ENCODE measurements at regions not wholly inside any gene's neighbourhood (a gene's known extent, or its start where the extent isn't known, plus 50 kb on each side); places are given as distances from the start of the nearest gene placed in this dataset.
"Not testable (repeated sequence)": the region's sequence is repeated elsewhere in the genome, so short reads cannot be mapped to it uniquely, and the experiment has no call there.

- no peak for DNase-seq (ENCODE audit: low read depth)
These were observed 185.0 kb upstream of the NRXN3 start for GRCh38 chr14:77985211-77985615.

- DNase-seq (ENCODE audit: low read depth) = no peak
These were observed 183.4 kb upstream of the NRXN3 start for GRCh38 chr14:77986773-77987172.

GRCh38 chr14:77988096-77988870 lies 181.9 kb upstream of the NRXN3 start:
- DNase-seq (ENCODE audit: low read depth) = no peak

GRCh38 chr14:77988970-77989369 lies 181.2 kb upstream of the NRXN3 start:
- no peak for DNase-seq (ENCODE audit: low read depth)

GRCh38 chr14:77989441-77989991 lies 180.7 kb upstream of the NRXN3 start:
- no peak for DNase-seq (ENCODE audit: low read depth)

GRCh38 chr14:77990337-77990736 lies 179.8 kb upstream of the NRXN3 start:
- DNase-seq (ENCODE audit: low read depth) = no peak

GRCh38 chr14:77991128-77991772 lies 178.9 kb upstream of the NRXN3 start:
- DNase-seq (ENCODE audit: low read depth) = no peak

- DNase-seq (ENCODE audit: low read depth) = no peak
These were observed 164.8 kb upstream of the NRXN3 start for GRCh38 chr14:78005325-78005724.

GRCh38 chr14:78007160-78007559 lies 163.0 kb upstream of the NRXN3 start:
- no peak for DNase-seq (ENCODE audit: low read depth)

GRCh38 chr14:78010688-78011087 lies 159.5 kb upstream of the NRXN3 start:
- DNase-seq (ENCODE audit: low read depth) = no peak

GRCh38 chr14:78013911-78014310 lies 156.3 kb upstream of the NRXN3 start:
- not testable (repeated sequence) for DNase-seq (ENCODE audit: low read depth)

GRCh38 chr14:78016532-78016931 lies 153.6 kb upstream of the NRXN3 start:
- DNase-seq (ENCODE audit: low read depth) = no peak

- DNase-seq (ENCODE audit: low read depth) = no peak
These were observed 151.9 kb upstream of the NRXN3 start for GRCh38 chr14:78018283-78018682.

- DNase-seq (ENCODE audit: low read depth) = no peak
These were observed 148.1 kb upstream of the NRXN3 start for GRCh38 chr14:78022059-78022458.

- DNase-seq (ENCODE audit: low read depth) = no peak
These were observed 147.1 kb upstream of the NRXN3 start for GRCh38 chr14:78023112-78023511.

- peak; percentile 5 for DNase-seq (ENCODE audit: low read depth)
These were observed 141.7 kb upstream of the NRXN3 start for GRCh38 chr14:78028471-78028870.

GRCh38 chr14:78029601-78030372 lies 140.4 kb upstream of the NRXN3 start:
- no peak for DNase-seq (ENCODE audit: low read depth)

GRCh38 chr14:78043349-78043748 lies 126.8 kb upstream of the NRXN3 start:
- DNase-seq (ENCODE audit: low read depth) = no peak

GRCh38 chr14:78048120-78048519 lies 122.1 kb upstream of the NRXN3 start:
- DNase-seq (ENCODE audit: low read depth) = no peak

- DNase-seq (ENCODE audit: low read depth) = not testable (repeated sequence)
These were observed 113.3 kb upstream of the NRXN3 start for GRCh38 chr14:78056890-78057289.

GRCh38 chr14:78070344-78070743 lies 99.8 kb upstream of the NRXN3 start:
- DNase-seq (ENCODE audit: low read depth) = no peak

GRCh38 chr14:78071016-78071549 lies 99.1 kb upstream of the NRXN3 start:
- DNase-seq (ENCODE audit: low read depth) = no peak

All from forelimb muscle (tissue), 1 donor.